GM12878 (cell line): ENCODE measurements at regions not wholly inside any gene's neighbourhood (a gene's known extent, or its start where the extent isn't known, plus 50 kb on each side); places are given as distances from the start of the nearest gene placed in this dataset.

Experiments used
- ATAC-seq: fragments of 200-7000 bp; cut with Tn5 transposase; 3 replicates; pipeline ENCODE4 v1.9.1; 2020; ENCODE audit warnings: mild to moderate bottlenecking, moderate library complexity
- BruUV-seq: library from RNA; stranded (reverse); fragments of 400-500 nt; replicated peaks from 2 replicates; lab custom pipeline; 2021; lab: Mats Ljungman, UMichigan
- CTCF ChIA-PET: fragments of 300-600 bp; sonication (Branson Sonifier 250); formaldehyde crosslinking; extraction: SDS; loops from one replicate; lab custom pipeline; 2021; ENCODE audit warnings: inconsistent platforms; lab: Yijun Ruan, JAX
- POLR2A ChIA-PET: fragments of 350-600 bp; formaldehyde crosslinking; extraction: SDS; loops from one replicate; lab custom pipeline; 2021; ENCODE audit warnings: inconsistent platforms; lab: Charles Lee
- RAD21 ChIA-PET: fragments of 300-600 bp; sonication (Branson Sonifier 250); formaldehyde crosslinking; loops from one replicate; lab custom pipeline; 2023; ENCODE audit warnings: antibody characterized with exemption; ENCODE audit not compliant: unreplicated experiment; lab: Charles Lee
- SMC1A ChIA-PET: fragments of 300-600 bp; sonication (Branson Sonifier 250); formaldehyde crosslinking; loops from one replicate; lab custom pipeline; 2023; ENCODE audit not compliant: unreplicated experiment, uncharacterized antibody; lab: Charles Lee
- DNase-seq: peaks from one replicate; pipeline ENCODE4 v3.0.0-alpha.2; 2011; ENCODE audit warnings: low read depth, low spot score
- FAIRE-seq: peaks from 3 replicates; lab custom pipeline; 2011; peaks lifted over from hg19 to GRCh38; lab: Jason Lieb, UNC
- H2AFZ ChIP-seq: 2 replicates; pipeline ENCODE4 v1.6.0; 2011; ENCODE audit warnings: low read depth, low read length, control low read depth; ENCODE audit not compliant: control insufficient read depth
- H3K27ac ChIP-seq: 2 replicates; pipeline ENCODE4 v1.5.1; 2011; ENCODE audit warnings: control low read depth; ENCODE audit not compliant: control insufficient read depth, insufficient read depth
- H3K27me3 ChIP-seq, 2 experiments: replicated peaks in 1 of 2; 2 replicates each; pipeline versions ENCODE4 v1.6.0 to v1.6.1; 2011; ENCODE audit warnings: low read length in 1 of 2; ENCODE audit not compliant: control insufficient read depth in 2 of 2, insufficient read depth in 2 of 2
- H3K36me3 ChIP-seq, 2 experiments: 2 replicates each; pipeline ENCODE4 v1.5.1; 2011; ENCODE audit warnings: low read length in 1 of 2; ENCODE audit not compliant: control insufficient read depth in 2 of 2, insufficient read depth in 2 of 2
- H3K4me1 ChIP-seq: 2 replicates; pipeline ENCODE4 v1.6.1; 2011; ENCODE audit warnings: mild to moderate bottlenecking, low read length, moderate library complexity, mixed read lengths; ENCODE audit not compliant: control insufficient read depth, insufficient read depth
- H3K4me2 ChIP-seq: 2 replicates; pipeline ENCODE4 v1.6.0; 2011; ENCODE audit warnings: control low read depth; ENCODE audit not compliant: control insufficient read depth, insufficient read depth
- H3K4me3 ChIP-seq: fragments of 200-600 bp; sonication (generic); 2 replicates; pipeline ENCODE4 v1.5.1; 2016
- H3K79me2 ChIP-seq: 2 replicates; pipeline ENCODE4 v1.6.0; 2011; ENCODE audit warnings: low read length; ENCODE audit not compliant: control insufficient read depth, insufficient read depth
- H3K9ac ChIP-seq: 2 replicates; pipeline ENCODE4 v1.8.0; 2011; ENCODE audit warnings: low read length, control low read depth, mixed read lengths; ENCODE audit not compliant: control insufficient read depth, insufficient read depth
- H3K9me3 ChIP-seq: replicated peaks from 3 replicates; pipeline ENCODE4 v1.5.1; 2011; ENCODE audit warnings: mild to moderate bottlenecking, low read length; ENCODE audit not compliant: control insufficient read depth, insufficient read depth
- H4K20me1 ChIP-seq: 2 replicates; pipeline ENCODE4 v1.6.0; 2011; ENCODE audit not compliant: control insufficient read depth, insufficient read depth
- BHLHE40 ChIP-seq, 2 experiments: fragments of 450-650 bp in 1 of 2; IDR thresholded peaks; 2 replicates each; pipeline ENCODE4 v1.6.1; 2011 to 2017; ENCODE audit warnings: low read depth in 2 of 2, borderline replicate concordance in 1 of 2, improper control_type of control experiment in 1 of 2, low read length in 1 of 2, mild to moderate bottlenecking in 1 of 2
- NBN ChIP-seq: fragments of 450-650 bp; IDR thresholded peaks from 2 replicates; pipeline ENCODE4 v1.6.1; 2016
- NFYA ChIP-seq: IDR thresholded peaks from 2 replicates; pipeline ENCODE4 v1.6.1; 2011; ENCODE audit warnings: low read depth, mild to moderate bottlenecking, low read length, improper control_type of control experiment, borderline replicate concordance
- REST ChIP-seq: IDR thresholded peaks from 2 replicates; pipeline ENCODE4 v1.6.1; 2012; ENCODE audit warnings: mild to moderate bottlenecking, low read depth, low read length
- SMAD5 ChIP-seq: IDR thresholded peaks from 2 replicates; pipeline ENCODE4 v1.6.1; 2016; ENCODE audit warnings: antibody characterized with exemption, low read depth
- SREBF2 ChIP-seq: IDR thresholded peaks from 2 replicates; pipeline ENCODE4 v1.6.1; 2012; ENCODE audit warnings: mild to moderate bottlenecking, low read length
- TCF7 ChIP-seq: IDR thresholded peaks from 2 replicates; pipeline ENCODE4 v1.6.1; 2014; ENCODE audit warnings: antibody characterized with exemption, borderline replicate concordance
- in situ Hi-C: fragments of 300-500 bp; cut with MboI; formaldehyde crosslinking; loops from 9 replicates; pipeline ENCODE4 v1.14.3; 2018; ENCODE audit warnings: mixed read lengths
- intact Hi-C: fragments of 100-400 bp; cut with micrococcal nuclease; formaldehyde crosslinking; loops from one replicate; pipeline ENCODE4 v1.14.2; 2022; ENCODE audit not compliant: unreplicated experiment
- TF ChIP-seq, protein P1 (sequence below): fragments of 450-650 bp; IDR thresholded peaks from 2 replicates; pipeline ENCODE4 v1.6.1; 2016; ENCODE audit warnings: mild to moderate bottlenecking, moderate library complexity, borderline replicate concordance

DNA sequence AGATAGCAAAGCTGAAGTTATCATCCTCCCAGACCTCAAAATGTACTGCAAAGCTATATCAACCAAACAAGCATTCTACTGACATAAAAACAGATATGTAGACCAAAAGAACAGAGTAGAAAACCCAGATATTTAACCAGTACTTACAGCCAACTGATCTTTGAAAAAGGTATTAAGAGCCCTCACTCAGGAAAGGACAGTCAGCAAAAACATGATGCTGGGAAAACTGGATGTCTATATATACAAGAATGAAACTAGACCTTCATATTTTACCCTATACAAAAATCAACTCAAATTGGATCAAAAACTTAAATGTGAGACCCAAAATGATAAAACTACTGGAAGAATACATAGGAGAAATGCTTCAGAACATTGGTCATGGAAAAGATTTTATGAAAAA lies 87.5 kb upstream of the MME start:
- no peak for FAIRE-seq
- TF ChIP-seq, protein P1, sequence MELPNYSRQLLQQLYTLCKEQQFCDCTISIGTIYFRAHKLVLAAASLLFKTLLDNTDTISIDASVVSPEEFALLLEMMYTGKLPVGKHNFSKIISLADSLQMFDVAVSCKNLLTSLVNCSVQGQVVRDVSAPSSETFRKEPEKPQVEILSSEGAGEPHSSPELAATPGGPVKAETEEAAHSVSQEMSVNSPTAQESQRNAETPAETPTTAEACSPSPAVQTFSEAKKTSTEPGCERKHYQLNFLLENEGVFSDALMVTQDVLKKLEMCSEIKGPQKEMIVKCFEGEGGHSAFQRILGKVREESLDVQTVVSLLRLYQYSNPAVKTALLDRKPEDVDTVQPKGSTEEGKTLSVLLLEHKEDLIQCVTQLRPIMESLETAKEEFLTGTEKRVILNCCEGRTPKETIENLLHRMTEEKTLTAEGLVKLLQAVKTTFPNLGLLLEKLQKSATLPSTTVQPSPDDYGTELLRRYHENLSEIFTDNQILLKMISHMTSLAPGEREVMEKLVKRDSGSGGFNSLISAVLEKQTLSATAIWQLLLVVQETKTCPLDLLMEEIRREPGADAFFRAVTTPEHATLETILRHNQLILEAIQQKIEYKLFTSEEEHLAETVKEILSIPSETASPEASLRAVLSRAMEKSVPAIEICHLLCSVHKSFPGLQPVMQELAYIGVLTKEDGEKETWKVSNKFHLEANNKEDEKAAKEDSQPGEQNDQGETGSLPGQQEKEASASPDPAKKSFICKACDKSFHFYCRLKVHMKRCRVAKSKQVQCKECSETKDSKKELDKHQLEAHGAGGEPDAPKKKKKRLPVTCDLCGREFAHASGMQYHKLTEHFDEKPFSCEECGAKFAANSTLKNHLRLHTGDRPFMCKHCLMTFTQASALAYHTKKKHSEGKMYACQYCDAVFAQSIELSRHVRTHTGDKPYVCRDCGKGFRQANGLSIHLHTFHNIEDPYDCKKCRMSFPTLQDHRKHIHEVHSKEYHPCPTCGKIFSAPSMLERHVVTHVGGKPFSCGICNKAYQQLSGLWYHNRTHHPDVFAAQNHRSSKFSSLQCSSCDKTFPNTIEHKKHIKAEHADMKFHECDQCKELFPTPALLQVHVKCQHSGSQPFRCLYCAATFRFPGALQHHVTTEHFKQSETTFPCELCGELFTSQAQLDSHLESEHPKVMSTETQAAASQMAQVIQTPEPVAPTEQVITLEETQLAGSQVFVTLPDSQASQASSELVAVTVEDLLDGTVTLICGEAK = no peak
- no peak for TF ChIP-seq SMAD5
- TF ChIP-seq SREBF2 = no peak
- TF ChIP-seq NFYA = no peak
- TF ChIP-seq BHLHE40 (IDR thresholded peaks at IDR 0.05; ENCODE audit: borderline replicate concordance in 1 of 2, low read depth in 2 of 2, low read length in 1 of 2) = no peak
- no peak for TF ChIP-seq REST
- no peak for TF ChIP-seq NBN
- no peak for TF ChIP-seq TCF7
- H3K27ac ChIP-seq = no peak overlapping the region
- H3K4me2 ChIP-seq = no peak overlapping the region
- no peak for ATAC-seq
- ChIA-PET POLR2A (no interaction called here), RAD21 (no interaction called here), CTCF (no interaction called here), SMC1A (no interaction called here)
- intact Hi-C loops (no loop called here), in situ Hi-C loops (no loop called here)
- H3K27me3 ChIP-seq = no peaks in the 10 kb centered on the region
- H4K20me1 ChIP-seq = no peaks in the 10 kb centered on the region
- H3K79me2 ChIP-seq = no peaks in the 10 kb centered on the region
- H3K4me1 ChIP-seq = no peaks in the 10 kb centered on the region
- H3K9me3 ChIP-seq = no peaks in the 10 kb centered on the region
- no peak overlapping the region for H3K9ac ChIP-seq
- H2AFZ ChIP-seq = no peak overlapping the region
- H3K36me3 ChIP-seq = no peaks in the 10 kb centered on the region
- no TSS peak for BruUV-seq
- no peak overlapping the region for H3K4me3 ChIP-seq
- no peak for DNase-seq
